Astrocyte of the cerebellum (primary cell): ENCODE measurements at regions not wholly inside any gene's neighbourhood (a gene's known extent, or its start where the extent isn't known, plus 50 kb on each side); places are given as distances from the start of the nearest gene placed in this dataset.

Experiments
- DNase-seq: peaks from one replicate; pipeline ENCODE4 v3.0.0-alpha.2; 2011; ENCODE audit warnings: low read depth
- H3K4me3 ChIP-seq: 2 replicates; pipeline ENCODE4 v1.5.1; 2011; ENCODE audit warnings: mild to moderate bottlenecking, low read depth, low read length, moderate library complexity
- CTCF ChIP-seq: IDR thresholded peaks from 2 replicates; pipeline ENCODE4 v1.5.1; 2012; ENCODE audit warnings: low read length, low read depth, moderate library complexity, mild to moderate bottlenecking; ENCODE audit errors: missing control alignments
- in situ Hi-C: cut with HindIII; loops from 2 replicates; pipeline ENCODE4 v1.10.0; 2017; ENCODE audit warnings: low sequenced_read_pairs

GRCh38 chr18:42576124-42576523 is 539.4 kb downstream of the RIT2 start:
- DNase-seq: no peak
- in situ Hi-C loops: no loop called here
- no peak overlapping the region for H3K4me3 ChIP-seq
- no peak for TF ChIP-seq CTCF

- no peak for DNase-seq
- in situ Hi-C loops: no loop called here
- TF ChIP-seq CTCF: no peak
- no peak overlapping the region for H3K4me3 ChIP-seq
These were observed 536.7 kb downstream of the RIT2 start for GRCh38 chr18:42578792-42579191.

- H3K4me3 ChIP-seq: no peak overlapping the region
- in situ Hi-C loops: no loop called here
- no peak for DNase-seq
- no peak for TF ChIP-seq CTCF
These were observed 533.2 kb downstream of the RIT2 start for GRCh38 chr18:42582266-42582665.

- in situ Hi-C loops: no loop called here
- no peak for DNase-seq
- H3K4me3 ChIP-seq: no peak overlapping the region
- TF ChIP-seq CTCF: no peak
These were observed 532.2 kb downstream of the RIT2 start for GRCh38 chr18:42583283-42583731.

- no peak for DNase-seq
- H3K4me3 ChIP-seq: no peak overlapping the region
- no peak for TF ChIP-seq CTCF
- in situ Hi-C loops: no loop called here
These were observed 528.9 kb downstream of the RIT2 start for GRCh38 chr18:42586601-42587000.

GRCh38 chr18:42588786-42589185 is 526.7 kb downstream of the RIT2 start:
- no peak overlapping the region for H3K4me3 ChIP-seq
- no peak for TF ChIP-seq CTCF
- in situ Hi-C loops: no loop called here
- DNase-seq: no peak

GRCh38 chr18:42604820-42605219 is 510.7 kb downstream of the RIT2 start:
- no peak for TF ChIP-seq CTCF
- in situ Hi-C loops: no loop called here
- no peak for DNase-seq
- no peak overlapping the region for H3K4me3 ChIP-seq
